HepG2 (cell line): ENCODE measurements at regions not wholly inside any gene's neighbourhood (a gene's known extent, or its start where the extent isn't known, plus 50 kb on each side); places are given as distances from the start of the nearest gene placed in this dataset.

Experiments
- ATAC-seq: fragments of 200-7000 bp; cut with Tn5 transposase; 3 replicates; pipeline ENCODE4 v1.9.1; 2020; ENCODE audit warnings: mild to moderate bottlenecking, moderate library complexity
- BruUV-seq: library from RNA; stranded (reverse); fragments of 400-500 nt; replicated peaks from 2 replicates; lab custom pipeline; 2021; lab: Mats Ljungman, UMichigan
- CTCF ChIA-PET: fragments of 300-600 bp; formaldehyde crosslinking; extraction: SDS; loops from one replicate; lab custom pipeline; 2021; ENCODE audit warnings: low total read pairs, inconsistent platforms, low intra/inter-chr PET ratio; lab: Yijun Ruan, JAX
- POLR2A ChIA-PET: fragments of 350-600 bp; sonication (Branson Sonifier 250); formaldehyde crosslinking; loops from one replicate; lab custom pipeline; 2020; ENCODE audit warnings: antibody characterized with exemption, inconsistent platforms; lab: Yijun Ruan, JAX
- DNase-seq: peaks from one replicate; pipeline ENCODE4 v3.0.0-alpha.2; 2015; ENCODE audit warnings: low spot score
- FAIRE-seq: peaks from 3 replicates; lab custom pipeline; 2011; peaks lifted over from hg19 to GRCh38; lab: Jason Lieb, UNC
- H2AFZ ChIP-seq: one replicate; pipeline ENCODE4 v1.6.1; 2011; ENCODE audit warnings: low read length, inconsistent platforms
- H3K27ac ChIP-seq: fragments of 300-600 bp; 3 replicates; pipeline ENCODE4 v1.8.0; 2011; ENCODE audit warnings: mixed run types, mild to moderate bottlenecking, mixed read lengths, low read length, inconsistent platforms; ENCODE audit not compliant: insufficient read depth; ENCODE audit errors: extremely low read length
- H3K27me3 ChIP-seq, 2 experiments: fragments of 200-600 bp in 1 of 2; 2 replicates in 1 of 2; 3 replicates in 1 of 2; pipeline versions ENCODE4 v1.6.0 to v1.8.0; 2011; ENCODE audit warnings: low read length in 2 of 2, mild to moderate bottlenecking in 2 of 2, moderate library complexity in 2 of 2, inconsistent platforms in 1 of 2; ENCODE audit not compliant: insufficient read depth in 2 of 2, control insufficient read depth in 1 of 2
- H3K36me3 ChIP-seq, 2 experiments: fragments of 200-600 bp in 1 of 2; replicated peaks in 1 of 2; 2 replicates in 1 of 2; 3 replicates in 1 of 2; pipeline versions ENCODE4 v1.5.1 to v1.8.0; 2011; ENCODE audit warnings: low read length in 2 of 2, inconsistent platforms in 1 of 2; ENCODE audit not compliant: insufficient read depth in 2 of 2, control insufficient read depth in 1 of 2
- H3K4me1 ChIP-seq: 2 replicates; pipeline ENCODE4 v1.5.1; 2012; ENCODE audit warnings: low read length, inconsistent platforms; ENCODE audit not compliant: insufficient read depth
- H3K4me2 ChIP-seq: 2 replicates; pipeline ENCODE4 v1.6.0; 2011; ENCODE audit warnings: low read depth, low read length, inconsistent platforms
- H3K4me3 ChIP-seq, 3 experiments: fragments of 200-600 bp in 1 of 3; sonication (generic), shearing (Covaris generic) in 1 of 3; replicated peaks in 1 of 3; 2 replicates each; pipeline ENCODE4 v1.5.1; 2011 to 2016; ENCODE audit warnings: low read length in 3 of 3, inconsistent platforms in 2 of 3, low read depth in 2 of 3, mild to moderate bottlenecking in 2 of 3, control low read depth in 1 of 3, mixed read lengths in 1 of 3; ENCODE audit not compliant: insufficient read depth in 1 of 3
- H3K79me2 ChIP-seq: one replicate; pipeline ENCODE4 v1.6.1; 2011; ENCODE audit warnings: low read length, inconsistent platforms; ENCODE audit not compliant: insufficient read depth
- H3K9ac ChIP-seq: 2 replicates; pipeline ENCODE4 v1.6.0; 2011; ENCODE audit warnings: mild to moderate bottlenecking, low read depth, low read length, inconsistent platforms; ENCODE audit not compliant: insufficient read depth
- H3K9me3 ChIP-seq: 2 replicates; pipeline ENCODE4 v1.5.1; 2012; ENCODE audit warnings: mild to moderate bottlenecking, low read length
- H4K20me1 ChIP-seq: 2 replicates; pipeline ENCODE4 v1.6.0; 2011; ENCODE audit warnings: inconsistent platforms, mild to moderate bottlenecking, low read length, moderate library complexity; ENCODE audit not compliant: insufficient read depth
- CBX2 ChIP-seq, 2 experiments: fragments of 200-600 bp in 1 of 2; sonication (generic); formaldehyde crosslinking in 1 of 2; IDR thresholded peaks; 2 replicates each; pipeline versions ENCODE4 v1.7.0 to v1.8.1; 2018 to 2022; ENCODE audit warnings: low read depth in 2 of 2, low read length in 1 of 2, mild to moderate bottlenecking in 1 of 2, missing genetic modification reagents in 1 of 2
- CENPX ChIP-seq: sonication (generic); formaldehyde crosslinking; IDR thresholded peaks from 2 replicates; pipeline ENCODE4 v1.9.0; 2021; ENCODE audit warnings: mild to moderate bottlenecking, missing genetic modification reagents, moderate library complexity
- GZF1 ChIP-seq: sonication (generic); formaldehyde crosslinking; IDR thresholded peaks from 2 replicates; pipeline ENCODE4 v1.5.1; 2020; ENCODE audit warnings: mild to moderate bottlenecking, missing genetic modification reagents
- KDM2A ChIP-seq: sonication (generic); formaldehyde crosslinking; IDR thresholded peaks from 2 replicates; pipeline ENCODE4 v1.4.0; 2020; ENCODE audit warnings: low read depth, missing genetic modification reagents, borderline replicate concordance
- RBM22 ChIP-seq: fragments of 200-400 bp; formaldehyde crosslinking; optimal IDR thresholded peaks from 2 replicates; pipeline ENCODE3; 2017; ENCODE audit warnings: mild to moderate bottlenecking, low read length, moderate library complexity
- SRSF9 ChIP-seq: fragments of 200-400 bp; formaldehyde crosslinking; IDR thresholded peaks from 2 replicates; pipeline ENCODE4 v1.6.1; 2018; ENCODE audit warnings: borderline replicate concordance, mild to moderate bottlenecking, low read depth, low read length; ENCODE audit not compliant: insufficient read depth, poor library complexity, severe bottlenecking
- ZNF274 ChIP-seq: sonication (generic); formaldehyde crosslinking; IDR thresholded peaks from 2 replicates; pipeline ENCODE4 v1.5.1; 2020; ENCODE audit warnings: mild to moderate bottlenecking, missing genetic modification reagents
- ZNF333 ChIP-seq: sonication (generic); formaldehyde crosslinking; IDR thresholded peaks from 2 replicates; pipeline ENCODE4 v1.4.0; 2020; ENCODE audit warnings: mild to moderate bottlenecking, missing genetic modification reagents, borderline replicate concordance
- ZNF44 ChIP-seq: sonication (generic); formaldehyde crosslinking; IDR thresholded peaks from 2 replicates; pipeline ENCODE4 v1.5.1; 2020; ENCODE audit warnings: mild to moderate bottlenecking, missing genetic modification reagents
- ZNF841 ChIP-seq: sonication (generic); formaldehyde crosslinking; IDR thresholded peaks from 2 replicates; pipeline ENCODE4 v1.8.1; 2023; ENCODE audit warnings: missing genetic modification reagents, borderline replicate concordance
- ZSCAN29 ChIP-seq: sonication (generic); formaldehyde crosslinking; conservative IDR thresholded peaks from 2 replicates; pipeline ENCODE4 v1.4.0; 2020; ENCODE audit warnings: mild to moderate bottlenecking, missing genetic modification reagents
- WGBS: methylation state at CpG from one replicate; pipeline ENCODE4 v1.1.6; 2017; ENCODE audit warnings: low lambda C conversion rate; 5-methylcytosine and 5-hydroxymethylcytosine counted together
- in situ Hi-C: cut with HindIII; loops from 2 replicates; pipeline ENCODE4 v1.10.0; 2017; ENCODE audit warnings: low pct_unique_long_range_greater_than_20kb; ENCODE audit not compliant: extremely low pct_ligation_motif_present
- intact Hi-C: fragments of 100-400 bp; cut with micrococcal nuclease; formaldehyde crosslinking; loops from one replicate; pipeline ENCODE4 v1.10.0; 2022; ENCODE audit not compliant: unreplicated experiment
- TF ChIP-seq, protein P1 (sequence below): sonication (generic); formaldehyde crosslinking; IDR thresholded peaks from 2 replicates; pipeline ENCODE4 v1.5.0; 2020; ENCODE audit warnings: missing genetic modification reagents
- TF ChIP-seq, protein P2 (sequence below): IDR thresholded peaks from 2 replicates; pipeline ENCODE4 v1.6.1; 2016; ENCODE audit warnings: missing compliant biosample characterization, missing genetic modification reagents, borderline replicate concordance
- TF ChIP-seq, protein P3 (sequence below): sonication (generic); formaldehyde crosslinking; IDR thresholded peaks from 2 replicates; pipeline ENCODE4 v1.4.0; 2020; ENCODE audit warnings: missing genetic modification reagents, mild to moderate bottlenecking, borderline replicate concordance
- TF ChIP-seq, protein P4 (sequence below): sonication (generic); formaldehyde crosslinking; IDR thresholded peaks from 2 replicates; pipeline ENCODE4 v1.4.0; 2020; ENCODE audit warnings: mild to moderate bottlenecking, low read depth, missing genetic modification reagents
- TF ChIP-seq, protein P5 (sequence below): IDR thresholded peaks from 2 replicates; pipeline ENCODE4 v1.6.1; 2016; ENCODE audit warnings: missing compliant biosample characterization, missing genetic modification reagents, borderline replicate concordance

DNA sequence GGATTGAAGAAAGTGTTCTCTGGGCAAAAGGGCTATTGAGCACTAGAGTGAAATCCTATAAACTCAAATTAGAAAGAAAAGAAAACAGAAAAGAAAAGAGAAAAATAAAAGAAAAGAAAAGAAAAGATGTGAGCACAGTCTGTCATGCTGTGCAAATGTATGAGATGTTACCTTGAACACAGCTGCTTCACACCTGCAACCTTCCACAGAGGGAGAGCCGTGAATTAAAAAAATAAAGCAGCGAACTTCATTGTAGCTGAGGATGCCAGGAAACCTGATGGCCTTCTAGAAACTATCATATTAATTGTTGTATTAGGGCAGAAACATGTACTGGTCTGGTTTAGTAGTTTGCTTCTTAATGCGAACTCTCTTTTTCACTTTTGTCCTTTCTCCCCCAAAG lies 88.0 kb upstream of the SATB1 start:
- ChIA-PET CTCF (no interaction called here), POLR2A (no interaction called here)
- Histone ChIP-seq H3K79me2 (no peaks in the 10 kb centered on the region), H4K20me1 (no peaks in the 10 kb centered on the region), H3K4me3 (no peak overlapping the region), H3K4me1 (no peaks in the 10 kb centered on the region), H3K27ac (no peak overlapping the region), H3K9ac (no peak overlapping the region), H2AFZ (no peak overlapping the region), H3K4me2 (no peak overlapping the region), H3K27me3 (no peaks in the 10 kb centered on the region), H3K9me3 (no peaks in the 10 kb centered on the region), H3K36me3 (no peaks in the 10 kb centered on the region)
- intact Hi-C loops = no loop called here
- BruUV-seq = no TSS peak
- in situ Hi-C loops = no loop called here
- WGBS = 8% methylated on average over 3 of the region's 3 CpGs
- TF ChIP-seq, protein P1, sequence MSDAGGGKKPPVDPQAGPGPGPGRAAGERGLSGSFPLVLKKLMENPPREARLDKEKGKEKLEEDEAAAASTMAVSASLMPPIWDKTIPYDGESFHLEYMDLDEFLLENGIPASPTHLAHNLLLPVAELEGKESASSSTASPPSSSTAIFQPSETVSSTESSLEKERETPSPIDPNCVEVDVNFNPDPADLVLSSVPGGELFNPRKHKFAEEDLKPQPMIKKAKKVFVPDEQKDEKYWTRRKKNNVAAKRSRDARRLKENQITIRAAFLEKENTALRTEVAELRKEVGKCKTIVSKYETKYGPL = no peak
- TF ChIP-seq, protein P2, sequence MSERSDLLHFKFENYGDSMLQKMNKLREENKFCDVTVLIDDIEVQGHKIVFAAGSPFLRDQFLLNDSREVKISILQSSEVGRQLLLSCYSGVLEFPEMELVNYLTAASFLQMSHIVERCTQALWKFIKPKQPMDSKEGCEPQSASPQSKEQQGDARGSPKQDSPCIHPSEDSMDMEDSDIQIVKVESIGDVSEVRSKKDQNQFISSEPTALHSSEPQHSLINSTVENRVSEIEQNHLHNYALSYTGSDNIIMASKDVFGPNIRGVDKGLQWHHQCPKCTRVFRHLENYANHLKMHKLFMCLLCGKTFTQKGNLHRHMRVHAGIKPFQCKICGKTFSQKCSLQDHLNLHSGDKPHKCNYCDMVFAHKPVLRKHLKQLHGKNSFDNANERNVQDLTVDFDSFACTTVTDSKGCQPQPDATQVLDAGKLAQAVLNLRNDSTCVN (CRISPR knock-in tag) = no peak
- TF ChIP-seq CBX2 (IDR thresholded peaks at IDR 0.05; ENCODE audit: low read depth, low read length) = no peak
- TF ChIP-seq CBX2 (CRISPR knock-in tag; IDR thresholded peaks at IDR 0.05; ENCODE audit: low read depth) = no peak
- no peak for TF ChIP-seq ZSCAN29
- TF ChIP-seq ZNF274 (CRISPR knock-in tag) = no peak
- no peak for TF ChIP-seq SRSF9
- TF ChIP-seq ZNF44 (CRISPR knock-in tag) = no peak
- TF ChIP-seq, protein P3, sequence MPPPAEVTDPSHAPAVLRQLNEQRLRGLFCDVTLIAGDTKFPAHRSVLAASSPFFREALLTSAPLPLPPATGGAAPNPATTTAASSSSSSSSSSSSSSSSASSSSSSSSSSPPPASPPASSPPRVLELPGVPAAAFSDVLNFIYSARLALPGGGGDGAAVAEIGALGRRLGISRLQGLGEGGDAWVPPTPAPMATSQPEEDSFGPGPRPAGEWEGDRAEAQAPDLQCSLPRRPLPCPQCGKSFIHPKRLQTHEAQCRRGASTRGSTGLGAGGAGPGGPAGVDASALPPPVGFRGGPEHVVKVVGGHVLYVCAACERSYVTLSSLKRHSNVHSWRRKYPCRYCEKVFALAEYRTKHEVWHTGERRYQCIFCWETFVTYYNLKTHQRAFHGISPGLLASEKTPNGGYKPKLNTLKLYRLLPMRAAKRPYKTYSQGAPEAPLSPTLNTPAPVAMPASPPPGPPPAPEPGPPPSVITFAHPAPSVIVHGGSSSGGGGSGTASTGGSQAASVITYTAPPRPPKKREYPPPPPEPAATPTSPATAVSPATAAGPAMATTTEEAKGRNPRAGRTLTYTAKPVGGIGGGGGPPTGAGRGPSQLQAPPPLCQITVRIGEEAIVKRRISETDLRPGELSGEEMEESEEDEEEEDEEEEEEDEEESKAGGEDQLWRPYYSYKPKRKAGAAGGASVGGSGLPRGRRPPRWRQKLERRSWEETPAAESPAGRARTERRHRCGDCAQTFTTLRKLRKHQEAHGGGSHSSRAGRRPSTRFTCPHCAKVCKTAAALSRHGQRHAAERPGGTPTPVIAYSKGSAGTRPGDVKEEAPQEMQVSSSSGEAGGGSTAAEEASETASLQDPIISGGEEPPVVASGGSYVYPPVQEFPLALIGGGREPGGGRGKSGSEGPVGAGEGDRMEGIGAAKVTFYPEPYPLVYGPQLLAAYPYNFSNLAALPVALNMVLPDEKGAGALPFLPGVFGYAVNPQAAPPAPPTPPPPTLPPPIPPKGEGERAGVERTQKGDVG (CRISPR knock-in tag) = no peak
- TF ChIP-seq GZF1 (CRISPR knock-in tag) = no peak
- TF ChIP-seq, protein P4, sequence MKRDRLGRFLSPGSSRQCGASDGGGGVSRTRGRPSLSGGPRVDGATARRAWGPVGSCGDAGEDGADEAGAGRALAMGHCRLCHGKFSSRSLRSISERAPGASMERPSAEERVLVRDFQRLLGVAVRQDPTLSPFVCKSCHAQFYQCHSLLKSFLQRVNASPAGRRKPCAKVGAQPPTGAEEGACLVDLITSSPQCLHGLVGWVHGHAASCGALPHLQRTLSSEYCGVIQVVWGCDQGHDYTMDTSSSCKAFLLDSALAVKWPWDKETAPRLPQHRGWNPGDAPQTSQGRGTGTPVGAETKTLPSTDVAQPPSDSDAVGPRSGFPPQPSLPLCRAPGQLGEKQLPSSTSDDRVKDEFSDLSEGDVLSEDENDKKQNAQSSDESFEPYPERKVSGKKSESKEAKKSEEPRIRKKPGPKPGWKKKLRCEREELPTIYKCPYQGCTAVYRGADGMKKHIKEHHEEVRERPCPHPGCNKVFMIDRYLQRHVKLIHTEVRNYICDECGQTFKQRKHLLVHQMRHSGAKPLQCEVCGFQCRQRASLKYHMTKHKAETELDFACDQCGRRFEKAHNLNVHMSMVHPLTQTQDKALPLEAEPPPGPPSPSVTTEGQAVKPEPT (CRISPR knock-in tag) = no peak
- TF ChIP-seq CENPX = no peak
- TF ChIP-seq KDM2A = no peak
- TF ChIP-seq ZNF333 (CRISPR knock-in tag) = no peak
- TF ChIP-seq, protein P5, sequence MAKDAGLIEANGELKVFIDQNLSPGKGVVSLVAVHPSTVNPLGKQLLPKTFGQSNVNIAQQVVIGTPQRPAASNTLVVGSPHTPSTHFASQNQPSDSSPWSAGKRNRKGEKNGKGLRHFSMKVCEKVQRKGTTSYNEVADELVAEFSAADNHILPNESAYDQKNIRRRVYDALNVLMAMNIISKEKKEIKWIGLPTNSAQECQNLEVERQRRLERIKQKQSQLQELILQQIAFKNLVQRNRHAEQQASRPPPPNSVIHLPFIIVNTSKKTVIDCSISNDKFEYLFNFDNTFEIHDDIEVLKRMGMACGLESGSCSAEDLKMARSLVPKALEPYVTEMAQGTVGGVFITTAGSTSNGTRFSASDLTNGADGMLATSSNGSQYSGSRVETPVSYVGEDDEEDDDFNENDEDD (CRISPR knock-in tag) = no peak
- TF ChIP-seq ZNF841 (CRISPR knock-in tag) = no peak
- TF ChIP-seq RBM22 = no peak
- DNase-seq = no peak
- no peak for FAIRE-seq
- no peak for ATAC-seq
